ENCODE measurements at regions not wholly inside any gene's neighbourhood (a gene's known extent, or its start where the extent isn't known, plus 50 kb on each side); places are given as distances from the start of the nearest gene placed in this dataset.

DNA sequence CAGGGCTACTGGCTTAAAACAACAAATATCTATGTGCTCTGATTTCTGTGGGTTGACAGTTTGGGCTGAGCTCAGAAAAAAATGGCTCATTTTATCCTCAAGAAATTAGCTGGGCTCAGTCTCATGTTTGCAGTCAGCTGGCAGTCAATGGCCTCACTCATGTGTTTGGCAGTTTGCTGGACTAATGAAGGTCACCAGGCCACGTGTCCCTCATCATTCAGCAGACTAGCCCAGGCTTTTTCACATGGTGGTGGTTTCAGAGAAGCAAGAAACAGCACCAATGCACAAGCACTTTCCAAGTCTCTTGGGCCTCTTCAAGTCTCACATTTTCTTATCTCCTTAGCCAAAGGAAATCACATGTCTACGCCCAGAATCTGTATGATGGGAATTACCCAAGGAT lies 478.3 kb upstream of the PPP2R3A start:
- TF ChIP-seq, protein P1, sequence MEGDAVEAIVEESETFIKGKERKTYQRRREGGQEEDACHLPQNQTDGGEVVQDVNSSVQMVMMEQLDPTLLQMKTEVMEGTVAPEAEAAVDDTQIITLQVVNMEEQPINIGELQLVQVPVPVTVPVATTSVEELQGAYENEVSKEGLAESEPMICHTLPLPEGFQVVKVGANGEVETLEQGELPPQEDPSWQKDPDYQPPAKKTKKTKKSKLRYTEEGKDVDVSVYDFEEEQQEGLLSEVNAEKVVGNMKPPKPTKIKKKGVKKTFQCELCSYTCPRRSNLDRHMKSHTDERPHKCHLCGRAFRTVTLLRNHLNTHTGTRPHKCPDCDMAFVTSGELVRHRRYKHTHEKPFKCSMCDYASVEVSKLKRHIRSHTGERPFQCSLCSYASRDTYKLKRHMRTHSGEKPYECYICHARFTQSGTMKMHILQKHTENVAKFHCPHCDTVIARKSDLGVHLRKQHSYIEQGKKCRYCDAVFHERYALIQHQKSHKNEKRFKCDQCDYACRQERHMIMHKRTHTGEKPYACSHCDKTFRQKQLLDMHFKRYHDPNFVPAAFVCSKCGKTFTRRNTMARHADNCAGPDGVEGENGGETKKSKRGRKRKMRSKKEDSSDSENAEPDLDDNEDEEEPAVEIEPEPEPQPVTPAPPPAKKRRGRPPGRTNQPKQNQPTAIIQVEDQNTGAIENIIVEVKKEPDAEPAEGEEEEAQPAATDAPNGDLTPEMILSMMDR (IDR thresholded peaks at IDR 0.05; ENCODE audit: poor library complexity, severe bottlenecking): no peak
- TF ChIP-seq EP300 (conservative IDR thresholded peaks at IDR 0.05; ENCODE audit: poor library complexity, severe bottlenecking): no peak
- no peak for TF ChIP-seq RAD21 (conservative IDR thresholded peaks at IDR 0.05)
- TF ChIP-seq, protein P2, sequence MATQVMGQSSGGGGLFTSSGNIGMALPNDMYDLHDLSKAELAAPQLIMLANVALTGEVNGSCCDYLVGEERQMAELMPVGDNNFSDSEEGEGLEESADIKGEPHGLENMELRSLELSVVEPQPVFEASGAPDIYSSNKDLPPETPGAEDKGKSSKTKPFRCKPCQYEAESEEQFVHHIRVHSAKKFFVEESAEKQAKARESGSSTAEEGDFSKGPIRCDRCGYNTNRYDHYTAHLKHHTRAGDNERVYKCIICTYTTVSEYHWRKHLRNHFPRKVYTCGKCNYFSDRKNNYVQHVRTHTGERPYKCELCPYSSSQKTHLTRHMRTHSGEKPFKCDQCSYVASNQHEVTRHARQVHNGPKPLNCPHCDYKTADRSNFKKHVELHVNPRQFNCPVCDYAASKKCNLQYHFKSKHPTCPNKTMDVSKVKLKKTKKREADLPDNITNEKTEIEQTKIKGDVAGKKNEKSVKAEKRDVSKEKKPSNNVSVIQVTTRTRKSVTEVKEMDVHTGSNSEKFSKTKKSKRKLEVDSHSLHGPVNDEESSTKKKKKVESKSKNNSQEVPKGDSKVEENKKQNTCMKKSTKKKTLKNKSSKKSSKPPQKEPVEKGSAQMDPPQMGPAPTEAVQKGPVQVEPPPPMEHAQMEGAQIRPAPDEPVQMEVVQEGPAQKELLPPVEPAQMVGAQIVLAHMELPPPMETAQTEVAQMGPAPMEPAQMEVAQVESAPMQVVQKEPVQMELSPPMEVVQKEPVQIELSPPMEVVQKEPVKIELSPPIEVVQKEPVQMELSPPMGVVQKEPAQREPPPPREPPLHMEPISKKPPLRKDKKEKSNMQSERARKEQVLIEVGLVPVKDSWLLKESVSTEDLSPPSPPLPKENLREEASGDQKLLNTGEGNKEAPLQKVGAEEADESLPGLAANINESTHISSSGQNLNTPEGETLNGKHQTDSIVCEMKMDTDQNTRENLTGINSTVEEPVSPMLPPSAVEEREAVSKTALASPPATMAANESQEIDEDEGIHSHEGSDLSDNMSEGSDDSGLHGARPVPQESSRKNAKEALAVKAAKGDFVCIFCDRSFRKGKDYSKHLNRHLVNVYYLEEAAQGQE (IDR thresholded peaks at IDR 0.05; ENCODE audit: borderline replicate concordance): no peak
- TF ChIP-seq EZH2 (IDR thresholded peaks at IDR 0.05; ENCODE audit: borderline replicate concordance, insufficient read depth, low read length, poor library complexity, severe bottlenecking): no peak

Measured in neural cell (in vitro differentiated cells).